ENCODE measurements at regions not wholly inside any gene's neighbourhood (a gene's known extent, or its start where the extent isn't known, plus 50 kb on each side); places are given as distances from the start of the nearest gene placed in this dataset.

GRCh38 chr2:121129692-121130091 is 155.3 kb downstream of the TFCP2L1 start:
- no peaks in the 10 kb centered on the region for H4K20me1 ChIP-seq (ENCODE audit: insufficient read depth)
- no peak for ATAC-seq
- intact Hi-C loops (cut with micrococcal nuclease): loop anchor here (1.0 kb wide), 1 partner anchor 194 kb away; no protein-coding TSS in a partner anchor
- H3K4me1 ChIP-seq (ENCODE audit: control insufficient read depth in 1 of 2, insufficient read depth in 2 of 2, low read length in 2 of 2): peaks cover 0 to 5% of the 10 kb centered on the region in 2 experiments; a peak in 3 of 4 replicates
- H3K9me3 ChIP-seq (ENCODE audit: control insufficient read depth in 1 of 2, insufficient read depth in 1 of 2, low read depth in 1 of 2, low read length in 2 of 2): no peaks in the 10 kb centered on the region
- RAD21 ChIA-PET (ENCODE audit: low non-redundant PET in 1 of 2, low total read pairs in 2 of 2, uncharacterized antibody in 2 of 2, unreplicated experiment in 2 of 2): interaction anchor here in 1 of 2 experiments (1.7 kb wide), 1 partner anchor 227 kb away, joined by 12 read pairs; no protein-coding TSS in a partner anchor
- TF ChIP-seq EZH2 (IDR thresholded peaks at IDR 0.05) (no peak), JUND (IDR thresholded peaks at IDR 0.05) (no peak), CBX3 (IDR thresholded peaks at IDR 0.05; ENCODE audit: low read depth) (no peak), POLR2A (IDR thresholded peaks at IDR 0.05; ENCODE audit: borderline replicate concordance, extremely low read depth, insufficient read depth, insufficient read length) (no peak)
- TF ChIP-seq, protein P1, sequence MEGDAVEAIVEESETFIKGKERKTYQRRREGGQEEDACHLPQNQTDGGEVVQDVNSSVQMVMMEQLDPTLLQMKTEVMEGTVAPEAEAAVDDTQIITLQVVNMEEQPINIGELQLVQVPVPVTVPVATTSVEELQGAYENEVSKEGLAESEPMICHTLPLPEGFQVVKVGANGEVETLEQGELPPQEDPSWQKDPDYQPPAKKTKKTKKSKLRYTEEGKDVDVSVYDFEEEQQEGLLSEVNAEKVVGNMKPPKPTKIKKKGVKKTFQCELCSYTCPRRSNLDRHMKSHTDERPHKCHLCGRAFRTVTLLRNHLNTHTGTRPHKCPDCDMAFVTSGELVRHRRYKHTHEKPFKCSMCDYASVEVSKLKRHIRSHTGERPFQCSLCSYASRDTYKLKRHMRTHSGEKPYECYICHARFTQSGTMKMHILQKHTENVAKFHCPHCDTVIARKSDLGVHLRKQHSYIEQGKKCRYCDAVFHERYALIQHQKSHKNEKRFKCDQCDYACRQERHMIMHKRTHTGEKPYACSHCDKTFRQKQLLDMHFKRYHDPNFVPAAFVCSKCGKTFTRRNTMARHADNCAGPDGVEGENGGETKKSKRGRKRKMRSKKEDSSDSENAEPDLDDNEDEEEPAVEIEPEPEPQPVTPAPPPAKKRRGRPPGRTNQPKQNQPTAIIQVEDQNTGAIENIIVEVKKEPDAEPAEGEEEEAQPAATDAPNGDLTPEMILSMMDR (IDR thresholded peaks at IDR 0.05 in 2 of 3, conservative IDR thresholded peaks at IDR 0.05 in 1 of 3; ENCODE audit: borderline replicate concordance in 1 of 3, insufficient read depth in 1 of 3, low read depth in 2 of 3, low read length in 2 of 3): no peak
- H3K4me3 ChIP-seq (replicated peaks in 1 of 2; ENCODE audit: low read depth in 1 of 2, low read length in 2 of 2): no peak overlapping the region
- H3K9me2 ChIP-seq (ENCODE audit: insufficient read depth): no peaks in the 10 kb centered on the region
- no TSS peak for BruUV-seq (replicated peaks)
- CTCF ChIA-PET: interaction anchor here (1.4 to 3.1 kb wide), 5 partner anchors 10 to 226 kb away, joined by 3 to 99 read pairs (median 11); no protein-coding TSS in a partner anchor
- H3K36me3 ChIP-seq (ENCODE audit: control insufficient read depth in 1 of 2, insufficient read depth in 2 of 2, low read length in 2 of 2): no peaks in the 10 kb centered on the region
- no peak overlapping the region for H3K27ac ChIP-seq (ENCODE audit: low read depth, low read length)
- no peak overlapping the region for H2AFZ ChIP-seq (ENCODE audit: low read depth, low read length, poor library complexity, severe bottlenecking)
- no peaks in the 10 kb centered on the region; the same call in 1 of the 2 replicates for H3K27me3 ChIP-seq (ENCODE audit: insufficient read depth, low read length)
- H3K4me2 ChIP-seq (ENCODE audit: low read length): no peak overlapping the region
- H3K9ac ChIP-seq (ENCODE audit: low read length): no peak overlapping the region
- POLR2A ChIA-PET: interaction anchor here (1.8 kb wide), 1 partner anchor 400 kb away, joined by 15 read pairs; the partner anchor contains the start of gene RNU4ATAC
- no peak for DNase-seq (ENCODE audit: low read depth, low spot score)
- no peaks in the 10 kb centered on the region for H3K79me2 ChIP-seq (ENCODE audit: insufficient read depth, low read length)

- BruUV-seq (replicated peaks): no TSS peak
- ATAC-seq: no peak
- TF ChIP-seq ELF1 (IDR thresholded peaks at IDR 0.05; ENCODE audit: borderline replicate concordance, low read depth) (no peak), SIN3A (IDR thresholded peaks at IDR 0.05; ENCODE audit: low read depth) (no peak), RAD21 (IDR thresholded peaks at IDR 0.05; ENCODE audit: low read depth) (no peak), ZFX (IDR thresholded peaks at IDR 0.05) (no peak), JUND (IDR thresholded peaks at IDR 0.05) (no peak), SP1 (IDR thresholded peaks at IDR 0.05; ENCODE audit: low read depth) (no peak)
- TF ChIP-seq, protein P2, sequence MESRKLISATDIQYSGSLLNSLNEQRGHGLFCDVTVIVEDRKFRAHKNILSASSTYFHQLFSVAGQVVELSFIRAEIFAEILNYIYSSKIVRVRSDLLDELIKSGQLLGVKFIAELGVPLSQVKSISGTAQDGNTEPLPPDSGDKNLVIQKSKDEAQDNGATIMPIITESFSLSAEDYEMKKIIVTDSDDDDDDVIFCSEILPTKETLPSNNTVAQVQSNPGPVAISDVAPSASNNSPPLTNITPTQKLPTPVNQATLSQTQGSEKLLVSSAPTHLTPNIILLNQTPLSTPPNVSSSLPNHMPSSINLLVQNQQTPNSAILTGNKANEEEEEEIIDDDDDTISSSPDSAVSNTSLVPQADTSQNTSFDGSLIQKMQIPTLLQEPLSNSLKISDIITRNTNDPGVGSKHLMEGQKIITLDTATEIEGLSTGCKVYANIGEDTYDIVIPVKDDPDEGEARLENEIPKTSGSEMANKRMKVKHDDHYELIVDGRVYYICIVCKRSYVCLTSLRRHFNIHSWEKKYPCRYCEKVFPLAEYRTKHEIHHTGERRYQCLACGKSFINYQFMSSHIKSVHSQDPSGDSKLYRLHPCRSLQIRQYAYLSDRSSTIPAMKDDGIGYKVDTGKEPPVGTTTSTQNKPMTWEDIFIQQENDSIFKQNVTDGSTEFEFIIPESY (IDR thresholded peaks at IDR 0.05; ENCODE audit: extremely low read depth, insufficient replicate concordance, low read length): no peak
- TF ChIP-seq, protein P1 (IDR thresholded peaks at IDR 0.05 in 2 of 3, conservative IDR thresholded peaks at IDR 0.05 in 1 of 3; ENCODE audit: borderline replicate concordance in 1 of 3, insufficient read depth in 1 of 3, low read depth in 2 of 3, low read length in 2 of 3): no peak
Measured at GRCh38 chr2:121130301-121130850, 154.6 kb downstream of the TFCP2L1 start.

More at GRCh38 chr2:121130301-121130850, 154.6 kb downstream of the TFCP2L1 start:
- DNase-seq (ENCODE audit: low read depth, low spot score): no peak
- Histone ChIP-seq H3K9me3 (ENCODE audit: control insufficient read depth in 1 of 2, insufficient read depth in 1 of 2, low read depth in 1 of 2, low read length in 2 of 2) (no peaks in the 10 kb centered on the region), H3K4me3 (replicated peaks in 1 of 2; ENCODE audit: low read depth in 1 of 2, low read length in 2 of 2) (no peak overlapping the region), H4K20me1 (ENCODE audit: insufficient read depth) (no peaks in the 10 kb centered on the region), H3K27ac (ENCODE audit: low read depth, low read length) (no peak overlapping the region), H3K9ac (ENCODE audit: low read length) (no peak overlapping the region), H3K4me1 (ENCODE audit: control insufficient read depth in 1 of 2, insufficient read depth in 2 of 2, low read length in 2 of 2) (peaks cover 0 to 5% of the 10 kb centered on the region in 2 experiments; a peak in 3 of 4 replicates), H3K36me3 (ENCODE audit: control insufficient read depth in 1 of 2, insufficient read depth in 2 of 2, low read length in 2 of 2) (no peaks in the 10 kb centered on the region), H3K4me2 (ENCODE audit: low read length) (no peak overlapping the region), H3K79me2 (ENCODE audit: insufficient read depth, low read length) (no peaks in the 10 kb centered on the region), H3K9me2 (ENCODE audit: insufficient read depth) (no peaks in the 10 kb centered on the region), H2AFZ (ENCODE audit: low read depth, low read length, poor library complexity, severe bottlenecking) (no peak overlapping the region), H3K27me3 (ENCODE audit: insufficient read depth, low read length) (no peaks in the 10 kb centered on the region; the same call in 1 of the 2 replicates)
- RAD21 ChIA-PET (ENCODE audit: low non-redundant PET in 1 of 2, low total read pairs in 2 of 2, uncharacterized antibody in 2 of 2, unreplicated experiment in 2 of 2): no interaction called here
- CTCF ChIA-PET: interaction anchor here (3.1 kb wide), 1 partner anchor 225 kb away, joined by 99 read pairs; no protein-coding TSS in a partner anchor
- intact Hi-C loops (cut with micrococcal nuclease): no loop called here
- POLR2A ChIA-PET: no interaction called here
